ENCODE measurements at regions not wholly inside any gene's neighbourhood (a gene's known extent, or its start where the extent isn't known, plus 50 kb on each side); places are given as distances from the start of the nearest gene placed in this dataset.
"Not testable (repeated sequence)": the region's sequence is repeated elsewhere in the genome, so short reads cannot be mapped to it uniquely, and the experiment has no call there.

GRCh38 chr6:80523531-80523997 lies 417.1 kb downstream of the BCKDHB start:
- no peak for TF ChIP-seq CTCF (IDR thresholded peaks at IDR 0.05; ENCODE audit: borderline replicate concordance, control extremely low read depth, extremely low read depth, insufficient read depth, missing control alignments)
- in situ Hi-C loops (cut with MboI; ENCODE audit: low sequenced_read_pairs, unreplicated experiment): no loop called here
- no peak for DNase-seq (ENCODE audit: low spot score)

- no peak for DNase-seq (ENCODE audit: low spot score)
- TF ChIP-seq CTCF (IDR thresholded peaks at IDR 0.05; ENCODE audit: borderline replicate concordance, control extremely low read depth, extremely low read depth, insufficient read depth, missing control alignments): no peak
- in situ Hi-C loops (cut with MboI; ENCODE audit: low sequenced_read_pairs, unreplicated experiment): no loop called here
Measured at GRCh38 chr6:80523010-80523409, 416.5 kb downstream of the BCKDHB start.

- in situ Hi-C loops (cut with MboI; ENCODE audit: low sequenced_read_pairs, unreplicated experiment): no loop called here
- DNase-seq (ENCODE audit: low spot score): no peak
- TF ChIP-seq CTCF (IDR thresholded peaks at IDR 0.05; ENCODE audit: borderline replicate concordance, control extremely low read depth, extremely low read depth, insufficient read depth, missing control alignments): no peak
Measured at GRCh38 chr6:80522576-80522975, 416.1 kb downstream of the BCKDHB start.

GRCh38 chr6:80519811-80520594 lies 413.5 kb downstream of the BCKDHB start:
- in situ Hi-C loops (cut with MboI; ENCODE audit: low sequenced_read_pairs, unreplicated experiment): no loop called here
- no peak for DNase-seq (ENCODE audit: low spot score)
- no peak for TF ChIP-seq CTCF (IDR thresholded peaks at IDR 0.05; ENCODE audit: borderline replicate concordance, control extremely low read depth, extremely low read depth, insufficient read depth, missing control alignments)

GRCh38 chr6:80517525-80517924 lies 411.1 kb downstream of the BCKDHB start:
- in situ Hi-C loops (cut with MboI; ENCODE audit: low sequenced_read_pairs, unreplicated experiment): no loop called here
- no peak for DNase-seq (ENCODE audit: low spot score)
- TF ChIP-seq CTCF (IDR thresholded peaks at IDR 0.05; ENCODE audit: borderline replicate concordance, control extremely low read depth, extremely low read depth, insufficient read depth, missing control alignments): no peak

GRCh38 chr6:80510521-80510920 lies 404.1 kb downstream of the BCKDHB start:
- DNase-seq (ENCODE audit: low spot score); in situ Hi-C loops (cut with MboI; ENCODE audit: low sequenced_read_pairs, unreplicated experiment): not testable (repeated sequence)

- in situ Hi-C loops (cut with MboI; ENCODE audit: low sequenced_read_pairs, unreplicated experiment): no loop called here
- no peak for DNase-seq (ENCODE audit: low spot score)
- TF ChIP-seq CTCF (IDR thresholded peaks at IDR 0.05; ENCODE audit: borderline replicate concordance, control extremely low read depth, extremely low read depth, insufficient read depth, missing control alignments): no peak
Measured at GRCh38 chr6:80508885-80509630, 402.6 kb downstream of the BCKDHB start.

All from GM13976 (cell line).